ENCODE measurements at regions not wholly inside any gene's neighbourhood (a gene's known extent, or its start where the extent isn't known, plus 50 kb on each side); places are given as distances from the start of the nearest gene placed in this dataset.

GRCh38 chr14:22180045-22180444, 409.0 kb downstream of the DAD1 start:
- POLR2A ChIA-PET (ENCODE audit: partially characterized antibody), result no interaction called here
- Histone ChIP-seq H2BK5ac (ENCODE audit: low read depth, low read length) (no peak overlapping the region), H2BK120ac (replicated peaks; ENCODE audit: low read depth, low read length) (no peak overlapping the region), H2AK5ac (ENCODE audit: low read depth, low read length) (no peak overlapping the region), H4K8ac (ENCODE audit: extremely low read depth, insufficient read depth, low read length) (no peak overlapping the region), H3K27me3 (replicated peaks in 1 of 4; ENCODE audit: control insufficient read depth in 3 of 4, extremely low read depth in 1 of 4, insufficient read depth in 3 of 4, low read length in 3 of 4) (no peaks in the 10 kb centered on the region), H2AFZ (ENCODE audit: low read length) (peak overlapping the region; percentile 73; the same call in 1 of the 2 replicates), H3K23me2 (ENCODE audit: low read depth, low read length) (no peaks in the 10 kb centered on the region), H3K4me2 (ENCODE audit: insufficient read depth in 1 of 2, low read depth in 2 of 2, low read length in 2 of 2) (no peak overlapping the region), H3K79me2 (ENCODE audit: control insufficient read depth in 1 of 2, insufficient read depth in 2 of 2, low read length in 2 of 2) (no peaks in the 10 kb centered on the region), H2BK20ac (ENCODE audit: low read length) (no peak overlapping the region), H3K9me3 (ENCODE audit: insufficient read depth in 2 of 2, low read depth in 1 of 2, low read length in 1 of 2) (no peaks in the 10 kb centered on the region), H4K20me1 (replicated peaks in 1 of 2; ENCODE audit: control insufficient read depth in 1 of 2, insufficient read depth in 2 of 2, low read length in 2 of 2) (no peaks in the 10 kb centered on the region), H3K4me3 (ENCODE audit: extremely low read depth in 1 of 4, insufficient read depth in 2 of 4, low read depth in 3 of 4, low read length in 4 of 4) (no peak overlapping the region), H4K5ac (ENCODE audit: insufficient read length, low read depth, low read length) (no peak overlapping the region), H3K56ac (replicated peaks; ENCODE audit: insufficient read length, low read depth, low read length) (no peak overlapping the region), H3K79me1 (ENCODE audit: low read depth, low read length) (no peaks in the 10 kb centered on the region), H3K4ac (replicated peaks; ENCODE audit: insufficient read length, low read depth, low read length) (no peak overlapping the region), H3K14ac (ENCODE audit: insufficient read length) (no peak overlapping the region), H3K23ac (ENCODE audit: insufficient read length) (no peak overlapping the region), H3K9ac (replicated peaks in 1 of 4; ENCODE audit: extremely low read depth in 1 of 4, low read depth in 3 of 4, low read length in 3 of 4) (no peak overlapping the region), H3K36me3 (ENCODE audit: control insufficient read depth in 2 of 4, insufficient read depth in 4 of 4, low read length in 3 of 4) (no peaks in the 10 kb centered on the region), H3K4me1 (replicated peaks in 1 of 4; ENCODE audit: control insufficient read depth in 3 of 4, insufficient read depth in 4 of 4, low read length in 3 of 4) (0 out of 7 replicates have a peak, but pooled peaks cover 0 to 2% (median 0%) of the 10 kb centered on the region in 4 experiments), H2BK12ac (ENCODE audit: low read depth, low read length) (no peak overlapping the region), H2BK15ac (ENCODE audit: low read length) (no peak overlapping the region), H3K18ac (ENCODE audit: extremely low read depth, low read length) (no peak overlapping the region), H4K91ac (replicated peaks; ENCODE audit: insufficient read length, low read length) (no peak overlapping the region), H3K27ac (ENCODE audit: low read depth, low read length) (no peak overlapping the region)
- WGBS, 2 experiments (ENCODE audit: extremely low coverage in 1 of 2, insufficient coverage in 1 of 2, insufficient read length in 1 of 2, insufficient replicate concordance in 2 of 2, low coverage in 1 of 2, low lambda C conversion rate in 2 of 2, missing lambda C conversion rate in 1 of 2), result 81% methylated on average over 1 of the region's 1 CpG; no CpG with 5 or more reads in 1 of the 2 experiments
- FAIRE-seq (peak; percentile 69), DNase-seq (ENCODE audit: low read depth in 1 of 2, low spot score in 2 of 2) (no peak)
- CTCF ChIA-PET (ENCODE audit: partially characterized antibody), result interaction anchor here (0.7 to 3.2 kb wide), 14 partner anchors 9 to 472 kb away, joined by 3 to 12 read pairs (median 4); no protein-coding TSS in a partner anchor
- TF ChIP-seq TCF12 (IDR thresholded peaks at IDR 0.05; ENCODE audit: low read depth, low read length), result no peak
- no peak for TF ChIP-seq POLR2A (IDR thresholded peaks at IDR 0.05; ENCODE audit: control extremely low read depth in 1 of 2, low read depth in 2 of 2, low read length in 2 of 2)
- no peak for TF ChIP-seq BACH1 (IDR thresholded peaks at IDR 0.05; ENCODE audit: low read length)
- 0 out of 2 replicates have a peak, but pooled peaks have one; percentile 11 for TF ChIP-seq TEAD4 (IDR thresholded peaks at IDR 0.05; ENCODE audit: low read depth, low read length)
- no peak for TF ChIP-seq SAP30 (IDR thresholded peaks at IDR 0.05; ENCODE audit: insufficient read depth, insufficient replicate concordance, low read length)
- no peak for TF ChIP-seq EP300 (IDR thresholded peaks at IDR 0.05; ENCODE audit: borderline replicate concordance in 1 of 2, low read depth in 2 of 2, low read length in 2 of 2)
- TF ChIP-seq, protein P1, sequence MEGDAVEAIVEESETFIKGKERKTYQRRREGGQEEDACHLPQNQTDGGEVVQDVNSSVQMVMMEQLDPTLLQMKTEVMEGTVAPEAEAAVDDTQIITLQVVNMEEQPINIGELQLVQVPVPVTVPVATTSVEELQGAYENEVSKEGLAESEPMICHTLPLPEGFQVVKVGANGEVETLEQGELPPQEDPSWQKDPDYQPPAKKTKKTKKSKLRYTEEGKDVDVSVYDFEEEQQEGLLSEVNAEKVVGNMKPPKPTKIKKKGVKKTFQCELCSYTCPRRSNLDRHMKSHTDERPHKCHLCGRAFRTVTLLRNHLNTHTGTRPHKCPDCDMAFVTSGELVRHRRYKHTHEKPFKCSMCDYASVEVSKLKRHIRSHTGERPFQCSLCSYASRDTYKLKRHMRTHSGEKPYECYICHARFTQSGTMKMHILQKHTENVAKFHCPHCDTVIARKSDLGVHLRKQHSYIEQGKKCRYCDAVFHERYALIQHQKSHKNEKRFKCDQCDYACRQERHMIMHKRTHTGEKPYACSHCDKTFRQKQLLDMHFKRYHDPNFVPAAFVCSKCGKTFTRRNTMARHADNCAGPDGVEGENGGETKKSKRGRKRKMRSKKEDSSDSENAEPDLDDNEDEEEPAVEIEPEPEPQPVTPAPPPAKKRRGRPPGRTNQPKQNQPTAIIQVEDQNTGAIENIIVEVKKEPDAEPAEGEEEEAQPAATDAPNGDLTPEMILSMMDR (IDR thresholded peaks at IDR 0.05; ENCODE audit: control extremely low read depth in 1 of 3, insufficient read depth in 1 of 3, low read depth in 1 of 3, low read length in 3 of 3), result peak in 2 of 3 experiments; percentile 28 to 45; a peak in 2 of 4 replicates
- no peak for TF ChIP-seq CTBP2 (IDR thresholded peaks at IDR 0.05; ENCODE audit: borderline replicate concordance, insufficient read depth, insufficient read length, low read length)
- no peak for TF ChIP-seq SIX5 (IDR thresholded peaks at IDR 0.05; ENCODE audit: low read depth, low read length)
- TF ChIP-seq EZH2 (IDR thresholded peaks at IDR 0.05; ENCODE audit: low read depth, low read length, severe bottlenecking), result no peak
- TF ChIP-seq MAX (IDR thresholded peaks at IDR 0.05), result no peak
